ENCODE measurements at regions not wholly inside any gene's neighbourhood (a gene's known extent, or its start where the extent isn't known, plus 50 kb on each side); places are given as distances from the start of the nearest gene placed in this dataset.

DNA sequence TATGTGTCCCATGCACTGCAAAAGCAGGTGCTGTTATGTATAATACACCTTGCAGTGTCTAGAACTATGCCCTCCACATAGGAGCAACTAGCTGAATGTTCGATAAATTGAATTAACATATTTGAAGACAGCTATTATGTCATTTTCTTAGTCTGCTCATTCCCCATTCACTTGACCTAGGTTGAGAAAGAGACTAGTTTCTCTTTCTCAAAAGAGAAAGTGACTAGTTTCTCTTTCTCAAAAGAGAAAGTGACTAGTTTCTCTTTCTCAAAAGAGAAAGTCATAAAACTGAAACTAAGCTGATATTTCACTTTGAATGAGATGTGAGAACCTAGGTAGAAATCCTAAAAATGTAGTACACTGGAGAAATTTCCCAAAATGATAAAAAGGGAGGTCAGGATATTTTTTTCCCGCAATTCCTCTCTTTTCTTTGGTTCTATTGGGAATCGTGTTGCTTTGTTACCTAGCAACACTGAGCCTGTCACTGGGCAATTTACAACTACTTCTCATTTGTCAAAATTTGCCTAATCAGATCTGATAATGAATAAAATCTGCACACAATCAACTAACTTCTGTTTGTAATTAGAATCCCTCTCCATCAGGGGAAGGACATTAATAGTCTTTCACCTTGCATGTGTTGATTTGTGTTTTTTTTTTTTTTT lies 132.0 kb upstream of the GRIA1 start:
- TF ChIP-seq PBX2 (CRISPR knock-in tag; IDR thresholded peaks at IDR 0.05) = no peak
- TF ChIP-seq FOXM1 (CRISPR knock-in tag; IDR thresholded peaks at IDR 0.05) = no peak
- no peak for TF ChIP-seq EHMT2 (IDR thresholded peaks at IDR 0.05; ENCODE audit: borderline replicate concordance, low read depth, low read length)
- TF ChIP-seq, protein P1, sequence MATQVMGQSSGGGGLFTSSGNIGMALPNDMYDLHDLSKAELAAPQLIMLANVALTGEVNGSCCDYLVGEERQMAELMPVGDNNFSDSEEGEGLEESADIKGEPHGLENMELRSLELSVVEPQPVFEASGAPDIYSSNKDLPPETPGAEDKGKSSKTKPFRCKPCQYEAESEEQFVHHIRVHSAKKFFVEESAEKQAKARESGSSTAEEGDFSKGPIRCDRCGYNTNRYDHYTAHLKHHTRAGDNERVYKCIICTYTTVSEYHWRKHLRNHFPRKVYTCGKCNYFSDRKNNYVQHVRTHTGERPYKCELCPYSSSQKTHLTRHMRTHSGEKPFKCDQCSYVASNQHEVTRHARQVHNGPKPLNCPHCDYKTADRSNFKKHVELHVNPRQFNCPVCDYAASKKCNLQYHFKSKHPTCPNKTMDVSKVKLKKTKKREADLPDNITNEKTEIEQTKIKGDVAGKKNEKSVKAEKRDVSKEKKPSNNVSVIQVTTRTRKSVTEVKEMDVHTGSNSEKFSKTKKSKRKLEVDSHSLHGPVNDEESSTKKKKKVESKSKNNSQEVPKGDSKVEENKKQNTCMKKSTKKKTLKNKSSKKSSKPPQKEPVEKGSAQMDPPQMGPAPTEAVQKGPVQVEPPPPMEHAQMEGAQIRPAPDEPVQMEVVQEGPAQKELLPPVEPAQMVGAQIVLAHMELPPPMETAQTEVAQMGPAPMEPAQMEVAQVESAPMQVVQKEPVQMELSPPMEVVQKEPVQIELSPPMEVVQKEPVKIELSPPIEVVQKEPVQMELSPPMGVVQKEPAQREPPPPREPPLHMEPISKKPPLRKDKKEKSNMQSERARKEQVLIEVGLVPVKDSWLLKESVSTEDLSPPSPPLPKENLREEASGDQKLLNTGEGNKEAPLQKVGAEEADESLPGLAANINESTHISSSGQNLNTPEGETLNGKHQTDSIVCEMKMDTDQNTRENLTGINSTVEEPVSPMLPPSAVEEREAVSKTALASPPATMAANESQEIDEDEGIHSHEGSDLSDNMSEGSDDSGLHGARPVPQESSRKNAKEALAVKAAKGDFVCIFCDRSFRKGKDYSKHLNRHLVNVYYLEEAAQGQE (IDR thresholded peaks at IDR 0.05; ENCODE audit: borderline replicate concordance in 1 of 2, low read depth in 1 of 2, low read length in 2 of 2) = no peak
- no peak for TF ChIP-seq MXI1 (IDR thresholded peaks at IDR 0.05; ENCODE audit: borderline replicate concordance, low read depth, low read length)
- TF ChIP-seq BCL6 (CRISPR knock-in tag; IDR thresholded peaks at IDR 0.05) = no peak
- TF ChIP-seq EP300 (IDR thresholded peaks at IDR 0.05; ENCODE audit: low read depth in 2 of 2, low read length in 2 of 2) = no peak
- TF ChIP-seq EP300 (CRISPR knock-in tag; IDR thresholded peaks at IDR 0.05; ENCODE audit: borderline replicate concordance) = no peak
